ENCODE measurements at regions not wholly inside any gene's neighbourhood (a gene's known extent, or its start where the extent isn't known, plus 50 kb on each side); places are given as distances from the start of the nearest gene placed in this dataset.

GRCh38 chr3:137219801-137220445, 262.1 kb downstream of the IL20RB start:
- TF ChIP-seq EZH2 (IDR thresholded peaks at IDR 0.05; ENCODE audit: insufficient read depth, low read length) (no peak), CTCF (IDR thresholded peaks at IDR 0.05; ENCODE audit: insufficient read depth, low read depth, low read length) (no peak)
- Histone ChIP-seq H3K4me1 (ENCODE audit: insufficient read depth, low read length) (no peaks in the 10 kb centered on the region), H3K79me2 (ENCODE audit: insufficient read depth, low read length) (no peaks in the 10 kb centered on the region), H3K27me3 (ENCODE audit: insufficient read depth, low read length) (no peaks in the 10 kb centered on the region), H2AFZ (ENCODE audit: low read depth, low read length) (no peak overlapping the region), H3K36me3 (ENCODE audit: insufficient read depth, low read length) (no peaks in the 10 kb centered on the region), H4K20me1 (ENCODE audit: insufficient read depth, low read length) (no peaks in the 10 kb centered on the region), H3K9me3 (ENCODE audit: insufficient read depth, low read depth, low read length) (no peaks in the 10 kb centered on the region), H3K27ac (ENCODE audit: low read depth, low read length) (no peak overlapping the region), H3K4me3 (ENCODE audit: insufficient read depth, low read depth, low read length) (no peak overlapping the region), H3K4me2 (ENCODE audit: low read length) (no peak overlapping the region), H3K9ac (ENCODE audit: low read length) (no peak overlapping the region)
- H3K27me3 Mint-ChIP-seq (ENCODE audit: low read depth, unreplicated experiment), result no peaks in the 10 kb centered on the region
- H3K9me3 Mint-ChIP-seq (ENCODE audit: unreplicated experiment), result peaks cover 5% of the 10 kb centered on the region
- DNase-seq (ENCODE audit: low read depth) (no peak), FAIRE-seq (no peak)
- H3K36me3 Mint-ChIP-seq (ENCODE audit: low read depth, unreplicated experiment), result no peaks in the 10 kb centered on the region
- H3K4me1 Mint-ChIP-seq (ENCODE audit: low read depth, unreplicated experiment), result no peaks in the 10 kb centered on the region
- H3K4me3 Mint-ChIP-seq (ENCODE audit: unreplicated experiment), result no peak overlapping the region
- no peak overlapping the region for H3K27ac Mint-ChIP-seq (ENCODE audit: unreplicated experiment)

- TF ChIP-seq EZH2 (IDR thresholded peaks at IDR 0.05; ENCODE audit: insufficient read depth, low read length), result no peak
- TF ChIP-seq CTCF (IDR thresholded peaks at IDR 0.05; ENCODE audit: insufficient read depth, low read depth, low read length), result no peak
- H3K79me2 ChIP-seq (ENCODE audit: insufficient read depth, low read length), result no peaks in the 10 kb centered on the region
- no peak overlapping the region for H2AFZ ChIP-seq (ENCODE audit: low read depth, low read length)
- H3K9me3 ChIP-seq (ENCODE audit: insufficient read depth, low read depth, low read length), result no peaks in the 10 kb centered on the region
- no peak overlapping the region for H3K4me3 Mint-ChIP-seq (ENCODE audit: unreplicated experiment)
- no peak overlapping the region for H3K4me3 ChIP-seq (ENCODE audit: insufficient read depth, low read depth, low read length)
- H3K4me1 ChIP-seq (ENCODE audit: insufficient read depth, low read length), result no peaks in the 10 kb centered on the region
- DNase-seq (ENCODE audit: low read depth) (no peak), FAIRE-seq (no peak)
- no peaks in the 10 kb centered on the region for H3K27me3 ChIP-seq (ENCODE audit: insufficient read depth, low read length)
- H3K4me2 ChIP-seq (ENCODE audit: low read length), result no peak overlapping the region
- peaks cover 2% of the 10 kb centered on the region for H3K9me3 Mint-ChIP-seq (ENCODE audit: unreplicated experiment)
- H3K4me1 Mint-ChIP-seq (ENCODE audit: low read depth, unreplicated experiment), result no peaks in the 10 kb centered on the region
- H3K36me3 ChIP-seq (ENCODE audit: insufficient read depth, low read length), result no peaks in the 10 kb centered on the region
- H3K36me3 Mint-ChIP-seq (ENCODE audit: low read depth, unreplicated experiment), result no peaks in the 10 kb centered on the region
- no peak overlapping the region for H3K9ac ChIP-seq (ENCODE audit: low read length)
- H4K20me1 ChIP-seq (ENCODE audit: insufficient read depth, low read length), result no peaks in the 10 kb centered on the region
- no peak overlapping the region for H3K27ac Mint-ChIP-seq (ENCODE audit: unreplicated experiment)
- H3K27ac ChIP-seq (ENCODE audit: low read depth, low read length), result no peak overlapping the region
- peaks cover 4% of the 10 kb centered on the region for H3K27me3 Mint-ChIP-seq (ENCODE audit: low read depth, unreplicated experiment)
These were observed 265.0 kb downstream of the IL20RB start for GRCh38 chr3:137222736-137223225.

- H3K4me1 Mint-ChIP-seq (ENCODE audit: low read depth, unreplicated experiment), result no peaks in the 10 kb centered on the region
- no peaks in the 10 kb centered on the region for H3K9me3 ChIP-seq (ENCODE audit: insufficient read depth, low read depth, low read length)
- H3K4me1 ChIP-seq (ENCODE audit: insufficient read depth, low read length), result no peaks in the 10 kb centered on the region
- no peak overlapping the region for H3K4me3 Mint-ChIP-seq (ENCODE audit: unreplicated experiment)
- FAIRE-seq (no peak), DNase-seq (ENCODE audit: low read depth) (no peak)
- H3K27ac ChIP-seq (ENCODE audit: low read depth, low read length), result no peak overlapping the region
- H3K4me2 ChIP-seq (ENCODE audit: low read length), result no peak overlapping the region
- H3K27me3 ChIP-seq (ENCODE audit: insufficient read depth, low read length), result no peaks in the 10 kb centered on the region
- no peak overlapping the region for H3K9ac ChIP-seq (ENCODE audit: low read length)
- H4K20me1 ChIP-seq (ENCODE audit: insufficient read depth, low read length), result no peaks in the 10 kb centered on the region
- no peaks in the 10 kb centered on the region for H3K79me2 ChIP-seq (ENCODE audit: insufficient read depth, low read length)
- H3K9me3 Mint-ChIP-seq (ENCODE audit: unreplicated experiment), result no peaks in the 10 kb centered on the region
- no peak overlapping the region for H2AFZ ChIP-seq (ENCODE audit: low read depth, low read length)
- H3K4me3 ChIP-seq (ENCODE audit: insufficient read depth, low read depth, low read length), result no peak overlapping the region
- H3K36me3 Mint-ChIP-seq (ENCODE audit: low read depth, unreplicated experiment), result no peaks in the 10 kb centered on the region
- H3K36me3 ChIP-seq (ENCODE audit: insufficient read depth, low read length), result no peaks in the 10 kb centered on the region
- H3K27ac Mint-ChIP-seq (ENCODE audit: unreplicated experiment), result no peak overlapping the region
- TF ChIP-seq EZH2 (IDR thresholded peaks at IDR 0.05; ENCODE audit: insufficient read depth, low read length) (no peak), CTCF (IDR thresholded peaks at IDR 0.05; ENCODE audit: insufficient read depth, low read depth, low read length) (no peak)
- peaks cover 4% of the 10 kb centered on the region for H3K27me3 Mint-ChIP-seq (ENCODE audit: low read depth, unreplicated experiment)
These were observed 266.7 kb downstream of the IL20RB start for GRCh38 chr3:137224464-137224863.
